ENCODE measurements at regions not wholly inside any gene's neighbourhood (a gene's known extent, or its start where the extent isn't known, plus 50 kb on each side); places are given as distances from the start of the nearest gene placed in this dataset.

DNA sequence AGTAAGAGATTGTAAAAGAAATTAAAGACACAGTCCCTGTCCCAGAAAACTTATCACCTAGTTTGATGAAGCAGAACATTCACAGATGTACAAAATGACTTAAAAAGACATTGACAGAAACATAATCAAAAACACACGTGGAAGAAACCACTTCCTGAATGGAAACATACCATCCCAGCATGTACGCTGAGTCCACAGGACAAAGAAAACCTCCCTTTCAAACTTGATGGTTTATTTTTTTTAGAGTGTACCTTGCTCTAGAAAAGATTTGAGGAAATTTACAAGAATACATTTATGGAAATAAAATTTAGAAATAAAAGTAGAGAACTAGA lies 140.9 kb downstream of the PMP22 start:
- Histone ChIP-seq H3K27ac (ENCODE audit: low read depth in 1 of 2, low read length in 2 of 2) (no peak overlapping the region), H3K4me1 (ENCODE audit: control insufficient read depth in 1 of 2, insufficient read depth in 2 of 2, low read length in 2 of 2) (no peaks in the 10 kb centered on the region), H3K9ac (ENCODE audit: insufficient read depth, low read length, poor library complexity, severe bottlenecking) (no peak overlapping the region), H2AFZ (ENCODE audit: insufficient read depth, low read depth, low read length, poor library complexity, severe bottlenecking) (no peak overlapping the region), H3K9me3 (replicated peaks in 1 of 2; ENCODE audit: control insufficient read depth in 1 of 2, insufficient read depth in 1 of 2, low read length in 2 of 2) (peaks cover 0 to 4% of the 10 kb centered on the region in 2 donors), H3K4me3 (replicated peaks in 1 of 3; ENCODE audit: low read depth in 2 of 3, low read length in 3 of 3) (no peak overlapping the region), H3K4me2 (replicated peaks; ENCODE audit: extremely low read depth, low read length, poor library complexity, severe bottlenecking) (no peak overlapping the region), H3K36me3 (replicated peaks in 1 of 2; ENCODE audit: control insufficient read depth in 1 of 2, insufficient read depth in 2 of 2, low read length in 2 of 2) (no peaks in the 10 kb centered on the region), H3K27me3 (ENCODE audit: control insufficient read depth in 2 of 2, insufficient read depth in 2 of 2, low read length in 2 of 2) (no peaks in the 10 kb centered on the region), H3K79me2 (ENCODE audit: insufficient read depth, low read length) (no peaks in the 10 kb centered on the region), H4K20me1 (ENCODE audit: insufficient read depth, low read length) (no peaks in the 10 kb centered on the region)
- Mint-ChIP-seq H3K27me3 (ENCODE audit: low read depth in 3 of 3) (peaks cover 1 to 6% (median 2%) of the 10 kb centered on the region in 3 donors), H3K4me1 (no peaks in the 10 kb centered on the region), H3K4me3 (no peak overlapping the region), H3K9me3 (peaks cover 0 to 8% (median 6%) of the 10 kb centered on the region in 7 donors), H3K27ac (no peak overlapping the region), H3K36me3 (no peaks in the 10 kb centered on the region)
- 0% methylated on average over 1 of the region's 2 CpGs for WGBS (ENCODE audit: insufficient coverage)
- DNase-seq: no peak
- TF ChIP-seq, protein P1, sequence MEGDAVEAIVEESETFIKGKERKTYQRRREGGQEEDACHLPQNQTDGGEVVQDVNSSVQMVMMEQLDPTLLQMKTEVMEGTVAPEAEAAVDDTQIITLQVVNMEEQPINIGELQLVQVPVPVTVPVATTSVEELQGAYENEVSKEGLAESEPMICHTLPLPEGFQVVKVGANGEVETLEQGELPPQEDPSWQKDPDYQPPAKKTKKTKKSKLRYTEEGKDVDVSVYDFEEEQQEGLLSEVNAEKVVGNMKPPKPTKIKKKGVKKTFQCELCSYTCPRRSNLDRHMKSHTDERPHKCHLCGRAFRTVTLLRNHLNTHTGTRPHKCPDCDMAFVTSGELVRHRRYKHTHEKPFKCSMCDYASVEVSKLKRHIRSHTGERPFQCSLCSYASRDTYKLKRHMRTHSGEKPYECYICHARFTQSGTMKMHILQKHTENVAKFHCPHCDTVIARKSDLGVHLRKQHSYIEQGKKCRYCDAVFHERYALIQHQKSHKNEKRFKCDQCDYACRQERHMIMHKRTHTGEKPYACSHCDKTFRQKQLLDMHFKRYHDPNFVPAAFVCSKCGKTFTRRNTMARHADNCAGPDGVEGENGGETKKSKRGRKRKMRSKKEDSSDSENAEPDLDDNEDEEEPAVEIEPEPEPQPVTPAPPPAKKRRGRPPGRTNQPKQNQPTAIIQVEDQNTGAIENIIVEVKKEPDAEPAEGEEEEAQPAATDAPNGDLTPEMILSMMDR (IDR thresholded peaks at IDR 0.05): no peak
- intact Hi-C loops (cut with micrococcal nuclease): no loop called here

DNA sequence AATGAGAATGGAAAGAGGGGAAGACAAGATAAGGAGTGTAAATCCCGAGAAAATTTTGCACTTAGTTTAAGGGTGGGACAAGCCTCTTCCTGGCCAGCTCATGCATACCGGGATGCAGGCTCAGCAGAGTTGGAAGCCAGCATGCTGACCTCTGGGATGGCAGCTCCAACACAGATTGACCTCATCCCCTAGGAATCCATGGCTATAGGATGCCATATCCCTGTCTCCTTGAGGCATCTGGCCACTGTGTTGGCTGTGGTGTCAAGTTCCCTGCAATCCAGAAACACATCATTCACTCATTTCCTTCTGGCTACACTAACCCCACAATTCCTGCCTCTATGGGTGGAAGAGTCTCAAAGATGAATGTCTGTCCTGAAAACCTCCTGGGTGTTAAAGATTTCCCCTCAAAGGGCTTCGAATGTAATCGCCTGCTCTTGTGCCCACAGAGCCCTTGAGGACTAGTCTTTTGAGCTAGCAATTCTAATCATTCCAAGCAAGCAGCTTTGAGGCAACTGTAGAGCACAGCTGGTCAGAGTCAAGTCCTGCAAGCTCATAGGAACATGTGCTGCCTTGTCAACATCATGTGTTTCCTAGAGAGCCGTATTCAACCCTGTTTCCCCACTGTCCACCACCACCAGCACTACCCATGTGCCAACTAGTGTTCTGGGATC lies 141.4 kb downstream of the PMP22 start:
- no peak overlapping the region for H3K27ac ChIP-seq (ENCODE audit: low read depth in 1 of 2, low read length in 2 of 2)
- peaks cover 1 to 6% (median 2%) of the 10 kb centered on the region in 3 donors for H3K27me3 Mint-ChIP-seq (ENCODE audit: low read depth in 3 of 3)
- no peaks in the 10 kb centered on the region for H4K20me1 ChIP-seq (ENCODE audit: insufficient read depth, low read length)
- no peaks in the 10 kb centered on the region for H3K4me1 ChIP-seq (ENCODE audit: control insufficient read depth in 1 of 2, insufficient read depth in 2 of 2, low read length in 2 of 2)
- TF ChIP-seq, protein P1 (IDR thresholded peaks at IDR 0.05): no peak
- H3K27me3 ChIP-seq (ENCODE audit: control insufficient read depth in 2 of 2, insufficient read depth in 2 of 2, low read length in 2 of 2): no peaks in the 10 kb centered on the region
- H3K36me3 ChIP-seq (replicated peaks in 1 of 2; ENCODE audit: control insufficient read depth in 1 of 2, insufficient read depth in 2 of 2, low read length in 2 of 2): no peaks in the 10 kb centered on the region
- no peak for DNase-seq
- H3K4me3 Mint-ChIP-seq: no peak overlapping the region
- no peaks in the 10 kb centered on the region for H3K4me1 Mint-ChIP-seq
- H3K36me3 Mint-ChIP-seq: no peaks in the 10 kb centered on the region
- no peak overlapping the region for H3K4me2 ChIP-seq (replicated peaks; ENCODE audit: extremely low read depth, low read length, poor library complexity, severe bottlenecking)
- no peaks in the 10 kb centered on the region for H3K79me2 ChIP-seq (ENCODE audit: insufficient read depth, low read length)
- WGBS (ENCODE audit: insufficient coverage): 80% methylated on average over 2 of the region's 5 CpGs
- H3K27ac Mint-ChIP-seq: no peak overlapping the region
- H3K9me3 Mint-ChIP-seq: peaks cover 0 to 8% (median 6%) of the 10 kb centered on the region in 7 donors
- H3K9me3 ChIP-seq (replicated peaks in 1 of 2; ENCODE audit: control insufficient read depth in 1 of 2, insufficient read depth in 1 of 2, low read length in 2 of 2): peaks cover 0 to 4% of the 10 kb centered on the region in 2 donors
- H3K9ac ChIP-seq (ENCODE audit: insufficient read depth, low read length, poor library complexity, severe bottlenecking): no peak overlapping the region
- H2AFZ ChIP-seq (ENCODE audit: insufficient read depth, low read depth, low read length, poor library complexity, severe bottlenecking): no peak overlapping the region
- intact Hi-C loops (cut with micrococcal nuclease): no loop called here
- no peak overlapping the region for H3K4me3 ChIP-seq (replicated peaks in 1 of 3; ENCODE audit: low read depth in 2 of 3, low read length in 3 of 3)
